H9 (cell line): ENCODE measurements at regions not wholly inside any gene's neighbourhood (a gene's known extent, or its start where the extent isn't known, plus 50 kb on each side); places are given as distances from the start of the nearest gene placed in this dataset.

Experiments used
- DNase-seq: peaks from one replicate; pipeline ENCODE4 v3.0.0-alpha.2; 2017
- H2AFZ ChIP-seq: one replicate; pipeline ENCODE4 v1.6.1; 2013; ENCODE audit warnings: mild to moderate bottlenecking, low read length, control low read depth, moderate library complexity
- H2AK5ac ChIP-seq: 2 replicates; pipeline ENCODE4 v1.6.1; 2013; ENCODE audit warnings: low read length, control low read depth, mixed read lengths; ENCODE audit not compliant: insufficient read length
- H2BK120ac ChIP-seq: one replicate; pipeline ENCODE4 v1.6.1; 2013; ENCODE audit warnings: low read depth, mild to moderate bottlenecking, low read length, control low read depth, inconsistent platforms; ENCODE audit not compliant: poor library complexity, severe bottlenecking
- H2BK12ac ChIP-seq: 2 replicates; pipeline ENCODE4 v1.6.1; 2013; ENCODE audit warnings: low read length, control low read depth, mixed read lengths, low read depth; ENCODE audit not compliant: insufficient read length
- H2BK15ac ChIP-seq: 2 replicates; pipeline ENCODE4 v1.6.1; 2013; ENCODE audit warnings: low read depth, low read length, control low read depth
- H2BK20ac ChIP-seq: one replicate; pipeline ENCODE4 v1.6.1; 2013; ENCODE audit warnings: low read depth, mild to moderate bottlenecking, low read length, control low read depth, inconsistent platforms; ENCODE audit not compliant: poor library complexity, severe bottlenecking
- H2BK5ac ChIP-seq: 2 replicates; pipeline ENCODE4 v1.6.1; 2013; ENCODE audit warnings: low read length, control low read depth, mixed read lengths; ENCODE audit not compliant: insufficient read length
- H3K14ac ChIP-seq: 2 replicates; pipeline ENCODE4 v1.6.1; 2013; ENCODE audit warnings: low read length, control low read depth; ENCODE audit not compliant: insufficient read depth
- H3K18ac ChIP-seq: 2 replicates; pipeline ENCODE4 v1.6.1; 2013; ENCODE audit warnings: low read depth, mild to moderate bottlenecking, mixed read lengths, low read length, control low read depth; ENCODE audit not compliant: insufficient read length
- H3K23ac ChIP-seq: 2 replicates; pipeline ENCODE4 v1.6.1; 2013; ENCODE audit warnings: low read length, control low read depth, mixed read lengths, low read depth; ENCODE audit not compliant: insufficient read length
- H3K23me2 ChIP-seq: 2 replicates; pipeline ENCODE4 v1.6.1; 2013; ENCODE audit warnings: low read depth, mild to moderate bottlenecking, mixed read lengths, low read length, control low read depth; ENCODE audit not compliant: insufficient read length, poor library complexity, severe bottlenecking
- H3K27ac ChIP-seq: 2 replicates; pipeline ENCODE4 v1.5.1; 2013; ENCODE audit warnings: low read length, control low read depth, mixed read lengths, low read depth; ENCODE audit not compliant: insufficient read length
- H3K27me3 ChIP-seq: 2 replicates; pipeline ENCODE4 v1.6.1; 2013; ENCODE audit warnings: low read length, control low read depth, inconsistent platforms; ENCODE audit not compliant: insufficient read depth
- H3K4ac ChIP-seq: 2 replicates; pipeline ENCODE4 v1.6.1; 2013; ENCODE audit warnings: low read depth, mild to moderate bottlenecking, control low read depth, inconsistent platforms, low read length, moderate library complexity
- H3K4me1 ChIP-seq: 2 replicates; pipeline ENCODE4 v1.6.1; 2013; ENCODE audit warnings: low read length, control low read depth, inconsistent platforms; ENCODE audit not compliant: insufficient read depth
- H3K4me2 ChIP-seq: 2 replicates; pipeline ENCODE4 v1.6.1; 2013; ENCODE audit warnings: low read length, control low read depth, mixed read lengths; ENCODE audit not compliant: insufficient read length, insufficient read depth
- H3K56ac ChIP-seq: 2 replicates; pipeline ENCODE4 v1.6.1; 2013; ENCODE audit warnings: low read depth, mild to moderate bottlenecking, mixed read lengths, low read length, control low read depth; ENCODE audit not compliant: insufficient read length
- H3K79me1 ChIP-seq: 2 replicates; pipeline ENCODE4 v1.6.1; 2013; ENCODE audit warnings: low read depth, mild to moderate bottlenecking, moderate library complexity, low read length, control low read depth, inconsistent platforms; ENCODE audit not compliant: insufficient read depth, poor library complexity, severe bottlenecking
- H3K79me2 ChIP-seq: 2 replicates; pipeline ENCODE4 v1.6.1; 2013; ENCODE audit warnings: low read length, control low read depth, inconsistent platforms; ENCODE audit not compliant: insufficient read depth
- H3K9ac ChIP-seq: 2 replicates; pipeline ENCODE4 v1.6.1; 2013; ENCODE audit warnings: low read length, control low read depth, mixed read lengths; ENCODE audit not compliant: insufficient read length; ENCODE audit errors: extremely low read depth
- H3K9me3 ChIP-seq: one replicate; pipeline ENCODE4 v1.6.1; 2013; ENCODE audit warnings: low read depth, low read length, inconsistent platforms; ENCODE audit not compliant: control insufficient read depth
- H3T11ph ChIP-seq: one replicate; pipeline ENCODE4 v1.6.1; 2013; ENCODE audit warnings: mild to moderate bottlenecking, low read length, control low read depth, inconsistent platforms
- H4K20me1 ChIP-seq: one replicate; pipeline ENCODE4 v1.6.1; 2013; ENCODE audit not compliant: control insufficient read depth, insufficient read length, insufficient read depth
- H4K5ac ChIP-seq: 2 replicates; pipeline ENCODE4 v1.6.1; 2013; ENCODE audit warnings: low read depth, mild to moderate bottlenecking, mixed read lengths, low read length, control low read depth; ENCODE audit not compliant: insufficient read length
- H4K8ac ChIP-seq: replicated peaks from 2 replicates; pipeline ENCODE4 v1.6.1; 2013; ENCODE audit warnings: low read length, control low read depth, mixed read lengths, low read depth; ENCODE audit not compliant: insufficient read length
- H4K91ac ChIP-seq: 2 replicates; pipeline ENCODE4 v1.6.1; 2013; ENCODE audit warnings: low read depth, mild to moderate bottlenecking, moderate library complexity, mixed read lengths, low read length, control low read depth; ENCODE audit not compliant: insufficient read length
- H3K27ac Mint-ChIP-seq, 3 experiments: 2 replicates in 2 of 3; 3 replicates in 1 of 3; pipeline ENCODE4 v1.8.0; 2020 to 2021; ENCODE audit warnings: mixed read lengths in 3 of 3, mild to moderate bottlenecking in 1 of 3, moderate library complexity in 1 of 3
- H3K27me3 Mint-ChIP-seq: 2 replicates; pipeline ENCODE4 v1.8.0; 2021; ENCODE audit warnings: low read depth, mild to moderate bottlenecking, moderate library complexity, mixed read lengths
- H3K36me3 Mint-ChIP-seq, 3 experiments: 2 replicates in 2 of 3; 3 replicates in 1 of 3; pipeline ENCODE4 v1.8.0; 2020 to 2021; ENCODE audit warnings: low read depth in 3 of 3, mixed read lengths in 3 of 3; ENCODE audit not compliant: insufficient read depth in 1 of 3
- H3K4me1 Mint-ChIP-seq, 2 experiments: 2 replicates each; pipeline ENCODE4 v1.8.0; 2020; ENCODE audit warnings: mixed read lengths in 2 of 2
- H3K4me3 Mint-ChIP-seq, 2 experiments: 2 replicates in 1 of 2; 3 replicates in 1 of 2; pipeline ENCODE4 v1.8.0; 2020 to 2021; ENCODE audit warnings: mild to moderate bottlenecking in 2 of 2, mixed read lengths in 2 of 2, moderate library complexity in 1 of 2
- H3K9me3 Mint-ChIP-seq, 2 experiments: 2 replicates in 1 of 2; 3 replicates in 1 of 2; pipeline ENCODE4 v1.8.0; 2020; ENCODE audit warnings: mild to moderate bottlenecking in 2 of 2, mixed read lengths in 2 of 2, moderate library complexity in 1 of 2
- WGBS: extraction: QIAGEN DNeasy Blood & Tissue Kit; methylation state at CpG from one replicate; pipeline ENCODE4 v1.1.7; 2013; ENCODE audit warnings: missing lambda C conversion rate, low lambda C conversion rate, mixed read lengths; ENCODE audit not compliant: insufficient read length; ENCODE audit errors: extremely low coverage; 5-methylcytosine and 5-hydroxymethylcytosine counted together
- TF ChIP-seq, protein P1 (sequence below): fragments of 200-600 bp; sonication (generic); conservative IDR thresholded peaks from 3 replicates; pipeline ENCODE4 v1.8.0; 2021; ENCODE audit warnings: antibody characterized with exemption, mild to moderate bottlenecking

DNA sequence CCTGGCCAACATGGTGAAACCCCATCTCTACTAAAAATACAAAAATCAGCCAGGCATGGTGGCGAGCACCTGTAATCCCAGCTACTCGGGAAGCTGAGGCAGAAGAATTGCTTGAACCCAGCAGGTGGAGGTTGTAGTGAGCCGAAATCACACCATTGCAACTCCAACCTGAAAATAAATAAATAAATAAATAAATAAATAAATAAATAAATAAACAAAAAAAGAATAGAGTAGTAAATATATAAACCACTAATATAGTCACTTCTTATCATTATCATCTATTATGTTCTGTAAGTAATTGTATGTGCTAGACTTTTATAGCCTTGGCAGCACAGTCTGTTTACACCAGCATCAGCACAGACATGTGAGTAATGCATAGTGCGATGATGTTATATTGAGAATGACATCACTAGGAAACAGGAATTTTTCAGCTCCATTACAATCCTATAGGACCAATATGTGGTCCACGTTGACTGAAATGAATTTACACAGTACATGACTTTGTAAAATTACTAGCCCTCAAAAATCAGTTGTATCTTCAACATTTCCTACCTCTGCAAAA is 385.4 kb upstream of the ANKRD30A start:
- Histone ChIP-seq H2BK120ac (no peak overlapping the region), H3K18ac (no peak overlapping the region), H4K20me1 (no peaks in the 10 kb centered on the region), H4K5ac (no peak overlapping the region), H3K23ac (no peak overlapping the region), H3K9me3 (no peaks in the 10 kb centered on the region), H2BK15ac (no peak overlapping the region), H3K4me2 (no peak overlapping the region), H2BK5ac (no peak overlapping the region), H2AK5ac (no peak overlapping the region), H2AFZ (no peak overlapping the region), H2BK20ac (no peak overlapping the region), H3K23me2 (no peaks in the 10 kb centered on the region), H3T11ph (no peak overlapping the region), H4K8ac (no peak overlapping the region), H3K9ac (no peak overlapping the region), H3K79me1 (no peaks in the 10 kb centered on the region), H3K56ac (no peak overlapping the region), H3K27me3 (no peaks in the 10 kb centered on the region), H4K91ac (no peak overlapping the region), H3K79me2 (no peaks in the 10 kb centered on the region), H3K14ac (no peak overlapping the region), H3K27ac (no peak overlapping the region), H3K4ac (no peak overlapping the region), H3K4me1 (no peaks in the 10 kb centered on the region), H2BK12ac (no peak overlapping the region)
- no peak for DNase-seq
- WGBS = no CpG with 5 or more reads among the region's 5 CpGs
- Mint-ChIP-seq H3K27ac (no peak overlapping the region), H3K9me3 (peaks cover 0 to 2% of the 10 kb centered on the region in 2 experiments; a peak in 1 of 5 replicates), H3K4me1 (no peaks in the 10 kb centered on the region), H3K4me3 (no peak overlapping the region), H3K27me3 (no peaks in the 10 kb centered on the region), H3K36me3 (peaks cover 0 to 3% (median 0%) of the 10 kb centered on the region in 3 experiments; a peak in 1 of 7 replicates)
- TF ChIP-seq, protein P1, sequence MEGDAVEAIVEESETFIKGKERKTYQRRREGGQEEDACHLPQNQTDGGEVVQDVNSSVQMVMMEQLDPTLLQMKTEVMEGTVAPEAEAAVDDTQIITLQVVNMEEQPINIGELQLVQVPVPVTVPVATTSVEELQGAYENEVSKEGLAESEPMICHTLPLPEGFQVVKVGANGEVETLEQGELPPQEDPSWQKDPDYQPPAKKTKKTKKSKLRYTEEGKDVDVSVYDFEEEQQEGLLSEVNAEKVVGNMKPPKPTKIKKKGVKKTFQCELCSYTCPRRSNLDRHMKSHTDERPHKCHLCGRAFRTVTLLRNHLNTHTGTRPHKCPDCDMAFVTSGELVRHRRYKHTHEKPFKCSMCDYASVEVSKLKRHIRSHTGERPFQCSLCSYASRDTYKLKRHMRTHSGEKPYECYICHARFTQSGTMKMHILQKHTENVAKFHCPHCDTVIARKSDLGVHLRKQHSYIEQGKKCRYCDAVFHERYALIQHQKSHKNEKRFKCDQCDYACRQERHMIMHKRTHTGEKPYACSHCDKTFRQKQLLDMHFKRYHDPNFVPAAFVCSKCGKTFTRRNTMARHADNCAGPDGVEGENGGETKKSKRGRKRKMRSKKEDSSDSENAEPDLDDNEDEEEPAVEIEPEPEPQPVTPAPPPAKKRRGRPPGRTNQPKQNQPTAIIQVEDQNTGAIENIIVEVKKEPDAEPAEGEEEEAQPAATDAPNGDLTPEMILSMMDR = no peak
